SK-N-SH (cell line): ENCODE measurements at regions not wholly inside any gene's neighbourhood (a gene's known extent, or its start where the extent isn't known, plus 50 kb on each side); places are given as distances from the start of the nearest gene placed in this dataset.
A peak's percentile ranks its signal among the peaks of the same experiment; 100 is the strongest.

Experiments used
- CTCF ChIA-PET: fragments of 300-600, 350-600 bp; formaldehyde crosslinking; extraction: SDS; loops from one replicate; lab custom pipeline; 2021; lab: Yijun Ruan, JAX
- POLR2A ChIA-PET: fragments of 350-600 bp; sonication (Branson Sonifier 250); formaldehyde crosslinking; extraction: SDS; loops from one replicate; lab custom pipeline; 2020; ENCODE audit warnings: antibody characterized with exemption, inconsistent platforms; lab: Yijun Ruan, JAX
- DNase-seq: peaks from one replicate; pipeline ENCODE4 v3.0.0; 2012
- H2AFZ ChIP-seq: fragments of 200-600 bp; sonication (generic); 2 replicates; pipeline ENCODE4 v1.8.1; 2016; ENCODE audit warnings: antibody characterized with exemption, mild to moderate bottlenecking, low read depth
- H3F3A ChIP-seq: fragments of 200-600 bp; sonication (generic); replicated peaks from 2 replicates; pipeline ENCODE3; 2016; ENCODE audit warnings: antibody characterized with exemption, mild to moderate bottlenecking; ENCODE audit not compliant: insufficient read depth
- H3K27ac ChIP-seq, 2 experiments: fragments of 200-500 bp in 1 of 2; fragments of 200-600 bp in 1 of 2; sonication (Bioruptor generic) in 1 of 2; sonication (generic), shearing (Covaris generic) in 1 of 2; 2 replicates each; pipeline versions ENCODE4 v1.5.1 to v1.6.1; 2014 to 2016; ENCODE audit warnings: low read depth in 2 of 2, inconsistent platforms in 1 of 2, low read length in 1 of 2, mild to moderate bottlenecking in 1 of 2, mixed read lengths in 1 of 2
- H3K27me3 ChIP-seq: fragments of 200-600 bp; sonication (generic), shearing (Covaris generic); 2 replicates; pipeline ENCODE4 v1.6.1; 2016; ENCODE audit warnings: mixed run types; ENCODE audit not compliant: insufficient read depth
- H3K36me3 ChIP-seq, 2 experiments: fragments of 200-500 bp in 1 of 2; fragments of 200-600 bp in 1 of 2; sonication (Bioruptor generic) in 1 of 2; sonication (generic) in 1 of 2; replicated peaks in 1 of 2; 2 replicates each; pipeline versions ENCODE3 to v1.5.1; 2014 to 2016; ENCODE audit warnings: low read length in 1 of 2, mild to moderate bottlenecking in 1 of 2; ENCODE audit not compliant: insufficient read depth in 2 of 2, control insufficient read depth in 1 of 2
- H3K4me1 ChIP-seq, 2 experiments: fragments of 200-500 bp in 1 of 2; fragments of 200-600 bp in 1 of 2; sonication (Bioruptor generic) in 1 of 2; sonication (generic), shearing (Covaris generic) in 1 of 2; 2 replicates each; pipeline versions ENCODE4 v1.5.1 to v1.6.1; 2014 to 2016; ENCODE audit warnings: low read depth in 1 of 2, low read length in 1 of 2, mixed run types in 1 of 2; ENCODE audit not compliant: insufficient read depth in 2 of 2, control insufficient read depth in 1 of 2
- H3K4me2 ChIP-seq: fragments of 200-600 bp; sonication (generic), shearing (Covaris generic); 2 replicates; pipeline ENCODE4 v1.6.1; 2017; ENCODE audit warnings: mixed run types
- H3K4me3 ChIP-seq, 2 experiments: fragments of 200-500 bp in 1 of 2; fragments of 200-600 bp in 1 of 2; sonication (Bioruptor generic) in 1 of 2; sonication (generic), shearing (Covaris generic) in 1 of 2; 2 replicates each; pipeline versions ENCODE4 v1.5.1 to v1.8.1; 2014 to 2016; ENCODE audit warnings: low read depth in 2 of 2, inconsistent platforms in 1 of 2, low read length in 1 of 2, mild to moderate bottlenecking in 1 of 2, mixed read lengths in 1 of 2, moderate library complexity in 1 of 2
- H3K79me2 ChIP-seq: fragments of 200-600 bp; sonication (generic); 2 replicates; pipeline ENCODE4 v1.8.1; 2017; ENCODE audit warnings: mild to moderate bottlenecking; ENCODE audit not compliant: insufficient read depth
- H3K9ac ChIP-seq: fragments of 200-600 bp; sonication (generic); 2 replicates; pipeline ENCODE4 v1.6.1; 2017; ENCODE audit warnings: mixed run types
- H3K9me2 ChIP-seq: fragments of 200-600 bp; sonication (generic); 2 replicates; pipeline ENCODE4 v1.6.1; 2017; ENCODE audit warnings: mixed run types
- H3K9me3 ChIP-seq: fragments of 200-600 bp; sonication (generic); 2 replicates; pipeline ENCODE4 v1.6.1; 2017; ENCODE audit warnings: mixed run types, mild to moderate bottlenecking, moderate library complexity
- H4K20me1 ChIP-seq: fragments of 200-600 bp; sonication (generic); 2 replicates; pipeline ENCODE4 v1.6.1; 2017; ENCODE audit warnings: mild to moderate bottlenecking, mixed run types; ENCODE audit not compliant: insufficient read depth
- CHD2 ChIP-seq: fragments of 150-350 bp; IDR thresholded peaks from 2 replicates; pipeline ENCODE4 v1.6.1; 2018; ENCODE audit warnings: low read length; ENCODE audit not compliant: partially characterized antibody
- ELF1 ChIP-seq: IDR thresholded peaks from 2 replicates; pipeline ENCODE4 v1.4.0; 2012
- EZH2phosphoT487 ChIP-seq: fragments of 200-600 bp; sonication (generic); IDR thresholded peaks from 2 replicates; pipeline ENCODE4 v1.6.1; 2017; ENCODE audit warnings: low read depth, mixed run types, mild to moderate bottlenecking, antibody characterized with exemption, moderate library complexity, borderline replicate concordance
- FOSL2 ChIP-seq: IDR thresholded peaks from 2 replicates; pipeline ENCODE4 v1.4.0; 2012; ENCODE audit warnings: low read depth, mild to moderate bottlenecking, moderate library complexity, borderline replicate concordance
- FOXJ3 ChIP-seq: sonication (generic); formaldehyde crosslinking; IDR thresholded peaks from 2 replicates; pipeline ENCODE4 v1.5.1; 2020; ENCODE audit warnings: mild to moderate bottlenecking, missing genetic modification reagents
- FOXM1 ChIP-seq: IDR thresholded peaks from 2 replicates; pipeline ENCODE4 v1.4.0; 2012; ENCODE audit warnings: low read depth, mild to moderate bottlenecking
- GABPA ChIP-seq: IDR thresholded peaks from 2 replicates; pipeline ENCODE4 v1.4.0; 2012; ENCODE audit warnings: low read depth, mild to moderate bottlenecking
- GATA2 ChIP-seq: sonication (generic); formaldehyde crosslinking; IDR thresholded peaks from 2 replicates; pipeline ENCODE4 v1.5.0; 2020; ENCODE audit warnings: mild to moderate bottlenecking, missing genetic modification reagents
- MXI1 ChIP-seq: IDR thresholded peaks from 2 replicates; pipeline ENCODE4 v1.6.1; 2012; ENCODE audit warnings: mild to moderate bottlenecking, low read depth, low read length, improper control_type of control experiment
- NFIC ChIP-seq: IDR thresholded peaks from 2 replicates; pipeline ENCODE4 v1.4.0; 2012; ENCODE audit warnings: borderline replicate concordance
- NRF1 ChIP-seq: IDR thresholded peaks from 2 replicates; pipeline ENCODE4 v1.6.1; 2012; ENCODE audit warnings: low read depth, mild to moderate bottlenecking, low read length
- PBX3 ChIP-seq: IDR thresholded peaks from 2 replicates; pipeline ENCODE4; 2012
- POLR2AphosphoS5 ChIP-seq: IDR thresholded peaks from 2 replicates; pipeline ENCODE4 v1.6.1; 2012; ENCODE audit warnings: low read depth, low read length
- RCOR1 ChIP-seq: fragments of 150-350 bp; IDR thresholded peaks from 2 replicates; pipeline ENCODE4 v1.6.1; 2017; ENCODE audit warnings: antibody characterized with exemption, low read length
- RFX5 ChIP-seq: IDR thresholded peaks from 2 replicates; pipeline ENCODE4 v1.6.1; 2012; ENCODE audit warnings: mild to moderate bottlenecking, improper control_type of control experiment, low read length
- RXRA ChIP-seq: IDR thresholded peaks from 2 replicates; pipeline ENCODE4 v1.4.0; 2012; ENCODE audit warnings: low read depth, mild to moderate bottlenecking, borderline replicate concordance
- SIN3A ChIP-seq: IDR thresholded peaks from 2 replicates; pipeline ENCODE4 v1.6.1; 2012; ENCODE audit warnings: low read depth, mild to moderate bottlenecking, low read length, moderate library complexity, borderline replicate concordance
- SMC3 ChIP-seq: IDR thresholded peaks from 2 replicates; pipeline ENCODE4 v1.6.1; 2012; ENCODE audit warnings: low read depth, low read length, improper control_type of control experiment
- TCF12 ChIP-seq: IDR thresholded peaks from 2 replicates; pipeline ENCODE4 v1.4.0; 2012
- USF1 ChIP-seq: IDR thresholded peaks from 2 replicates; pipeline ENCODE4 v1.4.0; 2012; ENCODE audit warnings: low read depth, borderline replicate concordance
- USF2 ChIP-seq: fragments of 150-350 bp; IDR thresholded peaks from 2 replicates; pipeline ENCODE4 v1.6.1; 2017; ENCODE audit warnings: antibody characterized with exemption, low read length, low read depth, borderline replicate concordance
- WGBS: methylation state at CpG from one replicate; pipeline ENCODE4 v1.1.6; 2017; ENCODE audit warnings: low lambda C conversion rate; 5-methylcytosine and 5-hydroxymethylcytosine counted together

- POLR2A ChIA-PET: no interaction called here
- no peaks in the 10 kb centered on the region for H4K20me1 ChIP-seq
- no peak for TF ChIP-seq SIN3A
- no peak for TF ChIP-seq CHD2
- TF ChIP-seq USF1: no peak
- TF ChIP-seq FOXJ3 (CRISPR knock-in tag): no peak
- no peak for TF ChIP-seq GATA2 (CRISPR knock-in tag)
- TF ChIP-seq TCF12: no peak
- no peak for TF ChIP-seq SMC3
- no peak for TF ChIP-seq MXI1
- no peak for TF ChIP-seq RFX5
- TF ChIP-seq POLR2AphosphoS5: no peak
- H2AFZ ChIP-seq: 0 out of 2 replicates have a peak overlapping the region, but pooled peaks have one; percentile 48
- no peaks in the 10 kb centered on the region for H3F3A ChIP-seq
- no peaks in the 10 kb centered on the region for H3K9me2 ChIP-seq
- no peak overlapping the region for H3K4me3 ChIP-seq
- no peak overlapping the region for H3K27ac ChIP-seq
- H3K36me3 ChIP-seq: no peaks in the 10 kb centered on the region
- CTCF ChIA-PET: no interaction called here
- no peaks in the 10 kb centered on the region for H3K79me2 ChIP-seq
- H3K9ac ChIP-seq: no peak overlapping the region
- no peaks in the 10 kb centered on the region for H3K9me3 ChIP-seq
- H3K4me2 ChIP-seq: no peak overlapping the region
- DNase-seq: no peak
- 0 out of 4 replicates have a peak, but pooled peaks cover 0 to 2% of the 10 kb centered on the region in 2 experiments for H3K4me1 ChIP-seq
- no peaks in the 10 kb centered on the region for H3K27me3 ChIP-seq
Measured at GRCh38 chr6:74611220-74611619, 594.6 kb downstream of the COL12A1 start.

- Histone ChIP-seq H3K4me3 (no peak overlapping the region), H3K4me1 (0 out of 4 replicates have a peak, but pooled peaks cover 0 to 3% of the 10 kb centered on the region in 2 experiments), H3K27ac (no peak overlapping the region), H3K4me2 (no peak overlapping the region), H3F3A (no peaks in the 10 kb centered on the region), H3K9me2 (no peaks in the 10 kb centered on the region), H3K9me3 (no peaks in the 10 kb centered on the region), H3K27me3 (no peaks in the 10 kb centered on the region), H3K36me3 (no peaks in the 10 kb centered on the region), H2AFZ (no peak overlapping the region), H3K79me2 (no peaks in the 10 kb centered on the region), H3K9ac (no peak overlapping the region), H4K20me1 (no peaks in the 10 kb centered on the region)
- POLR2A ChIA-PET: no interaction called here
- CTCF ChIA-PET: no interaction called here
- no peak for TF ChIP-seq FOSL2
- TF ChIP-seq NFIC: no peak
- TF ChIP-seq USF1: no peak
- WGBS: 13% methylated on average over 1 of the region's 1 CpG
- no peak for DNase-seq
Measured at GRCh38 chr6:74610352-74610751, 595.5 kb downstream of the COL12A1 start.

GRCh38 chr6:74609871-74610270 is 596.0 kb downstream of the COL12A1 start:
- Histone ChIP-seq H3F3A (no peaks in the 10 kb centered on the region), H3K79me2 (no peaks in the 10 kb centered on the region), H2AFZ (no peak overlapping the region), H3K36me3 (no peaks in the 10 kb centered on the region), H3K27me3 (no peaks in the 10 kb centered on the region), H3K9ac (no peak overlapping the region), H4K20me1 (no peaks in the 10 kb centered on the region), H3K9me3 (no peaks in the 10 kb centered on the region), H3K4me2 (no peak overlapping the region), H3K4me3 (no peak overlapping the region), H3K27ac (no peak overlapping the region), H3K4me1 (0 out of 4 replicates have a peak, but pooled peaks cover 0 to 3% of the 10 kb centered on the region in 2 experiments), H3K9me2 (no peaks in the 10 kb centered on the region)
- ChIA-PET POLR2A (no interaction called here), CTCF (no interaction called here)
- 6% methylated on average over 1 of the region's 1 CpG for WGBS
- DNase-seq: no peak
- TF ChIP-seq PBX3 (no peak), MXI1 (no peak), RCOR1 (no peak), FOXM1 (no peak), USF1 (no peak), FOSL2 (no peak), GABPA (no peak), RXRA (no peak), EZH2phosphoT487 (no peak), ELF1 (no peak), NRF1 (no peak), USF2 (no peak)
